GM12873 (cell line): ENCODE measurements at regions not wholly inside any gene's neighbourhood (a gene's known extent, or its start where the extent isn't known, plus 50 kb on each side); places are given as distances from the start of the nearest gene placed in this dataset.

Source experiments
- CTCF ChIP-seq: IDR thresholded peaks from 2 replicates; pipeline ENCODE4 v1.5.1; 2012; ENCODE audit warnings: low read depth, mild to moderate bottlenecking, moderate library complexity, low read length, control low read depth; ENCODE audit not compliant: insufficient read depth; ENCODE audit errors: missing control alignments

GRCh38 chr15:70196372-70197316 is 98.9 kb upstream of the TLE3 start:
- TF ChIP-seq CTCF = no peak

GRCh38 chr15:70195587-70196305 is 98.0 kb upstream of the TLE3 start:
- no peak for TF ChIP-seq CTCF

- no peak for TF ChIP-seq CTCF
These were observed 97.5 kb upstream of the TLE3 start for GRCh38 chr15:70195171-70195570.

- no peak for TF ChIP-seq CTCF
These were observed 96.5 kb upstream of the TLE3 start for GRCh38 chr15:70194266-70194665.

GRCh38 chr15:70193734-70194133 is 96.0 kb upstream of the TLE3 start:
- no peak for TF ChIP-seq CTCF

- no peak for TF ChIP-seq CTCF
These were observed 94.8 kb upstream of the TLE3 start for GRCh38 chr15:70192490-70192889.

- TF ChIP-seq CTCF = no peak
These were observed 94.3 kb upstream of the TLE3 start for GRCh38 chr15:70192041-70192440.
